CD14-positive monocyte (primary cell): ENCODE measurements at regions not wholly inside any gene's neighbourhood (a gene's known extent, or its start where the extent isn't known, plus 50 kb on each side); places are given as distances from the start of the nearest gene placed in this dataset.
A peak's percentile ranks its signal among the peaks of the same experiment; 100 is the strongest.

ENCODE experiments used
- DNase-seq, 3 donors: peaks; one replicate each; pipeline ENCODE4 v3.0.0-alpha.2; 2011 to 2022
- H2AFZ ChIP-seq: 2 replicates; pipeline ENCODE4 v1.6.0; 2012; ENCODE audit warnings: mild to moderate bottlenecking, low read depth, low read length, inconsistent platforms; ENCODE audit not compliant: insufficient read depth, poor library complexity, severe bottlenecking
- H3K27ac ChIP-seq, 2 donors: 1 replicate in 1 of 2; 2 replicates in 1 of 2; pipeline ENCODE4 v1.5.1; 2012 to 2013; ENCODE audit warnings: low read length in 2 of 2, control low read depth in 1 of 2, inconsistent platforms in 1 of 2, low read depth in 1 of 2, mild to moderate bottlenecking in 1 of 2
- H3K27me3 ChIP-seq, 2 donors: one replicate each; pipeline versions ENCODE4 v1.6.0 to v1.6.1; 2011 to 2013; ENCODE audit warnings: low read length in 2 of 2; ENCODE audit not compliant: control insufficient read depth in 2 of 2, insufficient read depth in 2 of 2
- H3K36me3 ChIP-seq, 2 donors: replicated peaks in 1 of 2; 1 replicate in 1 of 2; 2 replicates in 1 of 2; pipeline versions ENCODE4 v1.5.1 to v1.6.1; 2012 to 2013; ENCODE audit warnings: low read length in 2 of 2, control low read depth in 1 of 2, inconsistent platforms in 1 of 2, mild to moderate bottlenecking in 1 of 2; ENCODE audit not compliant: insufficient read depth in 2 of 2, control insufficient read depth in 1 of 2
- H3K4me1 ChIP-seq, 2 donors: 1 replicate in 1 of 2; 2 replicates in 1 of 2; pipeline versions ENCODE4 v1.5.1 to v1.6.1; 2012 to 2013; ENCODE audit warnings: low read length in 2 of 2, control low read depth in 1 of 2, inconsistent platforms in 1 of 2, mild to moderate bottlenecking in 1 of 2, moderate library complexity in 1 of 2; ENCODE audit not compliant: insufficient read depth in 2 of 2, control insufficient read depth in 1 of 2
- H3K4me2 ChIP-seq: replicated peaks from 2 replicates; pipeline ENCODE3; 2012; ENCODE audit warnings: low read length, moderate library complexity, mild to moderate bottlenecking; ENCODE audit not compliant: poor library complexity, severe bottlenecking; ENCODE audit errors: extremely low read depth
- H3K4me3 ChIP-seq, 3 experiments: fragments of 200-600 bp in 1 of 3; sonication (generic) in 1 of 3; replicated peaks in 1 of 3; 1 replicate in 2 of 3; 2 replicates in 1 of 3; pipeline ENCODE4 v1.5.1; 2011 to 2013; ENCODE audit warnings: low read length in 3 of 3, mild to moderate bottlenecking in 3 of 3, control low read depth in 2 of 3, low read depth in 2 of 3, inconsistent platforms in 1 of 3, moderate library complexity in 1 of 3
- H3K79me2 ChIP-seq: 2 replicates; pipeline ENCODE4 v1.6.0; 2012; ENCODE audit warnings: mild to moderate bottlenecking, control low read depth, inconsistent platforms, low read length, moderate library complexity; ENCODE audit not compliant: insufficient read depth
- H3K9ac ChIP-seq: 2 replicates; pipeline ENCODE4 v1.6.0; 2017; ENCODE audit warnings: low read length, mild to moderate bottlenecking; ENCODE audit not compliant: insufficient read depth, poor library complexity, severe bottlenecking
- H3K9me3 ChIP-seq, 2 donors: replicated peaks in 1 of 2; 1 replicate in 1 of 2; 2 replicates in 1 of 2; pipeline versions ENCODE4 v1.5.1 to v1.6.1; 2012 to 2013; ENCODE audit warnings: low read length in 2 of 2, control low read depth in 1 of 2; ENCODE audit not compliant: control insufficient read depth in 1 of 2, insufficient read depth in 1 of 2
- H4K20me1 ChIP-seq: 2 replicates; pipeline ENCODE4 v1.6.0; 2012; ENCODE audit warnings: mild to moderate bottlenecking, low read length, control low read depth, moderate library complexity; ENCODE audit not compliant: insufficient read depth
- H3K27ac Mint-ChIP-seq, 7 donors: one replicate each; pipeline ENCODE4 v1.8.0; 2020; ENCODE audit warnings: mild to moderate bottlenecking in 7 of 7, mixed read lengths in 7 of 7, moderate library complexity in 6 of 7, inconsistent platforms in 2 of 7
- H3K27me3 Mint-ChIP-seq, 3 donors: one replicate each; pipeline ENCODE4 v1.8.0; 2021 to 2022; ENCODE audit warnings: low read depth in 3 of 3, mild to moderate bottlenecking in 3 of 3, mixed read lengths in 3 of 3, moderate library complexity in 3 of 3, inconsistent platforms in 1 of 3
- H3K36me3 Mint-ChIP-seq, 2 donors: one replicate each; pipeline ENCODE4 v1.8.0; 2020; ENCODE audit warnings: mixed read lengths in 2 of 2, inconsistent platforms in 1 of 2, mild to moderate bottlenecking in 1 of 2
- H3K4me1 Mint-ChIP-seq: one replicate; pipeline ENCODE4 v1.8.0; 2020; ENCODE audit warnings: mild to moderate bottlenecking, mixed read lengths
- H3K4me3 Mint-ChIP-seq, 2 donors: one replicate each; pipeline ENCODE4 v1.8.0; 2020; ENCODE audit warnings: mild to moderate bottlenecking in 2 of 2, mixed read lengths in 2 of 2, moderate library complexity in 1 of 2
- H3K9me3 Mint-ChIP-seq, 7 donors: one replicate each; pipeline ENCODE4 v1.8.0; 2020 to 2022; ENCODE audit warnings: mixed read lengths in 7 of 7, mild to moderate bottlenecking in 6 of 7, moderate library complexity in 6 of 7, inconsistent platforms in 2 of 7
- CTCF ChIP-seq: fragments of 200-600 bp; IDR thresholded peaks from one replicate; pipeline ENCODE4 v1.8.0; 2022; ENCODE audit warnings: antibody characterized with exemption, mild to moderate bottlenecking
- WGBS: methylation state at CpG from one replicate; pipeline ENCODE4 v1.1.5; 2013; ENCODE audit warnings: missing lambda C conversion rate; ENCODE audit not compliant: insufficient coverage; 5-methylcytosine and 5-hydroxymethylcytosine counted together
- intact Hi-C, 2 donors: fragments of 100-400 bp; cut with micrococcal nuclease; formaldehyde crosslinking; loops; one replicate each; pipeline versions ENCODE4 v1.15.0 to v1.15.1; 2023

- no peak overlapping the region for H3K27ac ChIP-seq
- no peak overlapping the region for H2AFZ ChIP-seq
- no peak for TF ChIP-seq CTCF
- no CpG with 5 or more reads among the region's 5 CpGs for WGBS
- H3K36me3 ChIP-seq: no peaks in the 10 kb centered on the region
- no peaks in the 10 kb centered on the region for H3K27me3 ChIP-seq
- H3K4me1 ChIP-seq: peaks cover 37 to 41% of the 10 kb centered on the region in 2 donors
- intact Hi-C loops: no loop called here
- H3K9ac ChIP-seq: no peak overlapping the region
- H3K4me2 ChIP-seq: no peak overlapping the region
- Mint-ChIP-seq H3K36me3 (peaks cover 0 to under 1% of the 10 kb centered on the region in 2 donors), H3K27ac (no peak overlapping the region), H3K4me3 (no peak overlapping the region), H3K27me3 (peaks cover 0 to 3% (median 2%) of the 10 kb centered on the region in 3 donors), H3K4me1 (peaks cover 40% of the 10 kb centered on the region), H3K9me3 (peaks cover 0 to 5% (median 3%) of the 10 kb centered on the region in 7 donors)
- no peak overlapping the region for H3K4me3 ChIP-seq
- no peaks in the 10 kb centered on the region for H3K9me3 ChIP-seq
- no peaks in the 10 kb centered on the region for H3K79me2 ChIP-seq
- DNase-seq: no peak
- H4K20me1 ChIP-seq: no peaks in the 10 kb centered on the region
These were observed 97.0 kb upstream of the PAPOLG start for GRCh38 chr2:60659026-60659425.

- H3K36me3 ChIP-seq: no peaks in the 10 kb centered on the region
- H3K4me1 Mint-ChIP-seq: peaks cover 45% of the 10 kb centered on the region
- peak in 2 of 3 donors; percentile 3 to 23 for DNase-seq
These were observed 94.9 kb upstream of the PAPOLG start for GRCh38 chr2:60661073-60661738.

More at GRCh38 chr2:60661073-60661738, 94.9 kb upstream of the PAPOLG start:
- H3K4me1 ChIP-seq: peaks cover 37 to 41% of the 10 kb centered on the region in 2 donors
- no peak overlapping the region for H3K9ac ChIP-seq
- H4K20me1 ChIP-seq: no peaks in the 10 kb centered on the region
- intact Hi-C loops: no loop called here
- Mint-ChIP-seq H3K36me3 (peaks cover 4% of the 10 kb centered on the region in 2 donors), H3K27ac (peak overlapping the region; percentile 83 to 95 (median 91)), H3K9me3 (peaks cover 0 to 11% (median 7%) of the 10 kb centered on the region in 7 donors), H3K4me3 (peak overlapping the region in 1 of 2 donors; percentile 70), H3K27me3 (peaks cover 0 to 3% (median 2%) of the 10 kb centered on the region in 3 donors)
- no peak overlapping the region for H2AFZ ChIP-seq
- H3K4me3 ChIP-seq: peak overlapping the region in 1 of 3 experiments; percentile 49
- no peaks in the 10 kb centered on the region for H3K9me3 ChIP-seq
- peak overlapping the region; percentile 57 to 81 for H3K27ac ChIP-seq
- no peaks in the 10 kb centered on the region for H3K79me2 ChIP-seq
- no peaks in the 10 kb centered on the region for H3K27me3 ChIP-seq
- WGBS: 89% methylated on average over 1 of the region's 1 CpG
- TF ChIP-seq CTCF: no peak
- H3K4me2 ChIP-seq: peak overlapping the region; percentile 61
